Activated B cell treated with CpG ODN at 0.5 μM for 24 hours (primary cell): ENCODE measurements at regions not wholly inside any gene's neighbourhood (a gene's known extent, or its start where the extent isn't known, plus 50 kb on each side); places are given as distances from the start of the nearest gene placed in this dataset.

Experiments used
- ATAC-seq: fragments of 200-7000 bp; cut with Tn5 transposase; one replicate; pipeline ENCODE4 v1.10.0; 2021; ENCODE audit warnings: low read depth, mild to moderate bottlenecking, moderate library complexity
- CTCF ChIA-PET: fragments of 350-600 bp; sonication (Branson Sonifier 250); formaldehyde crosslinking; loops from one replicate; lab custom pipeline; 2021; ENCODE audit warnings: antibody characterized with exemption; lab: Charles Lee
- POLR2A ChIA-PET: fragments of 350-600 bp; sonication (Branson Sonifier 250); formaldehyde crosslinking; loops from one replicate; lab custom pipeline; 2021; ENCODE audit warnings: antibody characterized with exemption; lab: Charles Lee
- DNase-seq: peaks from one replicate; pipeline ENCODE4 v3.0.0; 2022
- H3K27ac Mint-ChIP-seq: one replicate; pipeline ENCODE4 v1.8.0; 2020; ENCODE audit warnings: mixed read lengths
- H3K27me3 Mint-ChIP-seq: one replicate; pipeline ENCODE4 v1.8.0; 2021; ENCODE audit warnings: mixed read lengths
- H3K36me3 Mint-ChIP-seq: one replicate; pipeline ENCODE4 v1.8.0; 2021; ENCODE audit warnings: low read depth, mixed read lengths
- H3K4me1 Mint-ChIP-seq: one replicate; pipeline ENCODE4 v1.8.0; 2021; ENCODE audit warnings: mixed read lengths
- H3K4me3 Mint-ChIP-seq: one replicate; pipeline ENCODE4 v1.8.0; 2020; ENCODE audit warnings: mild to moderate bottlenecking, mixed read lengths
- H3K9me3 Mint-ChIP-seq: one replicate; pipeline ENCODE4 v1.8.0; 2020; ENCODE audit warnings: mixed read lengths
- CTCF ChIP-seq: fragments of 200-600 bp; IDR thresholded peaks from one replicate; pipeline ENCODE4 v1.8.0; 2022; ENCODE audit warnings: antibody characterized with exemption, mild to moderate bottlenecking
- intact Hi-C: fragments of 100-400 bp; cut with micrococcal nuclease; formaldehyde crosslinking; loops from one replicate; pipeline ENCODE4 v1.15.1; 2024

GRCh38 chr6:62516291-62517141, 230.5 kb upstream of the KHDRBS2 start:
- Mint-ChIP-seq H3K27me3 (no peaks in the 10 kb centered on the region), H3K4me1 (peaks cover 15% of the 10 kb centered on the region), H3K4me3 (peak overlapping the region; percentile 47), H3K9me3 (no peaks in the 10 kb centered on the region), H3K27ac (no peak overlapping the region), H3K36me3 (no peaks in the 10 kb centered on the region)
- POLR2A ChIA-PET, result interaction anchor here (0.7 kb wide), 1 partner anchor 18 kb away, joined by 3 read pairs; no protein-coding TSS in a partner anchor
- intact Hi-C loops, result no loop called here
- ATAC-seq, result peak; percentile 37
- no peak for TF ChIP-seq CTCF
- DNase-seq, result no peak
- CTCF ChIA-PET, result no interaction called here

- no peaks in the 10 kb centered on the region for H3K36me3 Mint-ChIP-seq
- no peak overlapping the region for H3K27ac Mint-ChIP-seq
- TF ChIP-seq CTCF, result no peak
- intact Hi-C loops, result no loop called here
- no peaks in the 10 kb centered on the region for H3K27me3 Mint-ChIP-seq
- H3K4me3 Mint-ChIP-seq, result no peak overlapping the region
- ChIA-PET CTCF (no interaction called here), POLR2A (no interaction called here)
- DNase-seq (no peak), ATAC-seq (no peak)
- peaks cover 8% of the 10 kb centered on the region for H3K9me3 Mint-ChIP-seq
- no peaks in the 10 kb centered on the region for H3K4me1 Mint-ChIP-seq
Measured at GRCh38 chr6:62492192-62492822, 206.3 kb upstream of the KHDRBS2 start.

GRCh38 chr6:62480544-62480943, 194.5 kb upstream of the KHDRBS2 start:
- H3K4me1 Mint-ChIP-seq, result no peaks in the 10 kb centered on the region
- H3K9me3 Mint-ChIP-seq, result no peaks in the 10 kb centered on the region
- no peak for DNase-seq
- no peak overlapping the region for H3K27ac Mint-ChIP-seq
- intact Hi-C loops, result no loop called here
- no peaks in the 10 kb centered on the region for H3K36me3 Mint-ChIP-seq
- H3K4me3 Mint-ChIP-seq, result no peak overlapping the region
- POLR2A ChIA-PET, result no interaction called here
- CTCF ChIA-PET, result no interaction called here
- H3K27me3 Mint-ChIP-seq, result no peaks in the 10 kb centered on the region
- no peak for TF ChIP-seq CTCF
- no peak for ATAC-seq

GRCh38 chr6:62479697-62480220, 193.7 kb upstream of the KHDRBS2 start:
- Mint-ChIP-seq H3K4me3 (no peak overlapping the region), H3K4me1 (no peaks in the 10 kb centered on the region), H3K9me3 (no peaks in the 10 kb centered on the region), H3K36me3 (no peaks in the 10 kb centered on the region), H3K27ac (no peak overlapping the region), H3K27me3 (no peaks in the 10 kb centered on the region)
- POLR2A ChIA-PET, result no interaction called here
- ATAC-seq (no peak), DNase-seq (no peak)
- no peak for TF ChIP-seq CTCF
- CTCF ChIA-PET, result no interaction called here
- intact Hi-C loops, result no loop called here

GRCh38 chr6:62474793-62475192, 188.8 kb upstream of the KHDRBS2 start:
- intact Hi-C loops, result no loop called here
- Mint-ChIP-seq H3K36me3 (no peaks in the 10 kb centered on the region), H3K9me3 (no peaks in the 10 kb centered on the region), H3K4me1 (no peaks in the 10 kb centered on the region), H3K4me3 (no peak overlapping the region), H3K27ac (no peak overlapping the region), H3K27me3 (no peaks in the 10 kb centered on the region)
- ChIA-PET CTCF (no interaction called here), POLR2A (no interaction called here)
- TF ChIP-seq CTCF, result no peak
- ATAC-seq (no peak), DNase-seq (no peak)
